ENCODE measurements at regions not wholly inside any gene's neighbourhood (a gene's known extent, or its start where the extent isn't known, plus 50 kb on each side); places are given as distances from the start of the nearest gene placed in this dataset.

DNA sequence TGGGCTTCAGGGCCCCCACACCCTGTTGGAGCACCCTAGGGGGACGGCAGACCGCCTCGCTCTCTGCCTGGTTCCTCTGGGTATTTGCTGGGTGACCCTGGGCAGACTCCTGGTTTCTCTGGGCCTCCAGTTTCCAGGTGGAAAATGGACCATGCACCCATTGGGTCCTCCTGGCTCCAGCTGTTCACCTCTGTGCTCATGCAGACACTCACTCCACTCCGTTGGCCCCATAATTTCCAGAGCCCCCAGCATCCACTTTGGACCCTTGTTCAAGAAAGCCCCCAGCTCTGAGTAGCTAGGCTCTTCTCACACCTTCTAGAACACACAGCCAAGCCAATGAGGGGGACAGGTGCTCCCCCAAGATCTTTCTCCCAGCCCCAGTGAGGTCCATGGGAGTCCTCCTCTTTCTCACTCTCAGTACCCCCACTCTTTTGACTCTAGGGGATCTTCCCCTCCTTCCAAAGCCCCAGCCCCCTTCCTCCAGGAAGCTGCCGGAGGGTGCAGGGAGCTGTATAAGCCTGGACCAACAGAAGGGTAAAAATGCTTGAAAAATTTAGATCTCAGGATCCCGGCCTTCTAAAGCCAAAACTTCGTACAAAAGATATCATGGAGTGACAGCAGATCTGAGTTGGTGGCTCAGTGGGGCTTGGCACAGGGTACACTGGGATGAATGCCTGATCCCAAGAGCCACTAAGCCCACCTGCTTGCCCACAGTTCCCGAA is 174.8 kb upstream of the RTL1 start (continued):
- TF ChIP-seq, protein P1, sequence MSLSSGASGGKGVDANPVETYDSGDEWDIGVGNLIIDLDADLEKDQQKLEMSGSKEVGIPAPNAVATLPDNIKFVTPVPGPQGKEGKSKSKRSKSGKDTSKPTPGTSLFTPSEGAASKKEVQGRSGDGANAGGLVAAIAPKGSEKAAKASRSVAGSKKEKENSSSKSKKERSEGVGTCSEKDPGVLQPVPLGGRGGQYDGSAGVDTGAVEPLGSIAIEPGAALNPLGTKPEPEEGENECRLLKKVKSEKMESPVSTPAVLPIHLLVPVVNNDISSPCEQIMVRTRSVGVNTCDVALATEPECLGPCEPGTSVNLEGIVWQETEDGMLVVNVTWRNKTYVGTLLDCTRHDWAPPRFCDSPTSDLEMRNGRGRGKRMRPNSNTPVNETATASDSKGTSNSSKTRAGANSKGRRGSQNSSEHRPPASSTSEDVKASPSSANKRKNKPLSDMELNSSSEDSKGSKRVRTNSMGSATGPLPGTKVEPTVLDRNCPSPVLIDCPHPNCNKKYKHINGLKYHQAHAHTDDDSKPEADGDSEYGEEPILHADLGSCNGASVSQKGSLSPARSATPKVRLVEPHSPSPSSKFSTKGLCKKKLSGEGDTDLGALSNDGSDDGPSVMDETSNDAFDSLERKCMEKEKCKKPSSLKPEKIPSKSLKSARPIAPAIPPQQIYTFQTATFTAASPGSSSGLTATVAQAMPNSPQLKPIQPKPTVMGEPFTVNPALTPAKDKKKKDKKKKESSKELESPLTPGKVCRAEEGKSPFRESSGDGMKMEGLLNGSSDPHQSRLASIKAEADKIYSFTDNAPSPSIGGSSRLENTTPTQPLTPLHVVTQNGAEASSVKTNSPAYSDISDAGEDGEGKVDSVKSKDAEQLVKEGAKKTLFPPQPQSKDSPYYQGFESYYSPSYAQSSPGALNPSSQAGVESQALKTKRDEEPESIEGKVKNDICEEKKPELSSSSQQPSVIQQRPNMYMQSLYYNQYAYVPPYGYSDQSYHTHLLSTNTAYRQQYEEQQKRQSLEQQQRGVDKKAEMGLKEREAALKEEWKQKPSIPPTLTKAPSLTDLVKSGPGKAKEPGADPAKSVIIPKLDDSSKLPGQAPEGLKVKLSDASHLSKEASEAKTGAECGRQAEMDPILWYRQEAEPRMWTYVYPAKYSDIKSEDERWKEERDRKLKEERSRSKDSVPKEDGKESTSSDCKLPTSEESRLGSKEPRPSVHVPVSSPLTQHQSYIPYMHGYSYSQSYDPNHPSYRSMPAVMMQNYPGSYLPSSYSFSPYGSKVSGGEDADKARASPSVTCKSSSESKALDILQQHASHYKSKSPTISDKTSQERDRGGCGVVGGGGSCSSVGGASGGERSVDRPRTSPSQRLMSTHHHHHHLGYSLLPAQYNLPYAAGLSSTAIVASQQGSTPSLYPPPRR (CRISPR knock-in tag; IDR thresholded peaks at IDR 0.05; ENCODE audit: borderline replicate concordance): no peak
- TF ChIP-seq RARG (CRISPR knock-in tag; IDR thresholded peaks at IDR 0.05; ENCODE audit: low read depth) (no peak), TEAD2 (CRISPR knock-in tag; IDR thresholded peaks at IDR 0.05) (no peak), ZFP36L2 (CRISPR knock-in tag; IDR thresholded peaks at IDR 0.05) (no peak), MEIS1 (CRISPR knock-in tag; IDR thresholded peaks at IDR 0.05; ENCODE audit: borderline replicate concordance) (no peak), EEA1 (CRISPR knock-in tag; IDR thresholded peaks at IDR 0.05; ENCODE audit: borderline replicate concordance) (no peak), XBP1 (CRISPR knock-in tag; IDR thresholded peaks at IDR 0.05) (no peak), U2AF1 (optimal IDR thresholded peaks at IDR 0.05; ENCODE audit: low read depth, low read length) (no peak), ZFP90 (CRISPR knock-in tag; IDR thresholded peaks at IDR 0.05; ENCODE audit: borderline replicate concordance) (no peak), HNRNPL (IDR thresholded peaks at IDR 0.05; ENCODE audit: low read depth, low read length) (no peak), FOXA3 (CRISPR knock-in tag; IDR thresholded peaks at IDR 0.05) (no peak), TBX3 (IDR thresholded peaks at IDR 0.05; ENCODE audit: borderline replicate concordance) (no peak)
- TF ChIP-seq, protein P2, sequence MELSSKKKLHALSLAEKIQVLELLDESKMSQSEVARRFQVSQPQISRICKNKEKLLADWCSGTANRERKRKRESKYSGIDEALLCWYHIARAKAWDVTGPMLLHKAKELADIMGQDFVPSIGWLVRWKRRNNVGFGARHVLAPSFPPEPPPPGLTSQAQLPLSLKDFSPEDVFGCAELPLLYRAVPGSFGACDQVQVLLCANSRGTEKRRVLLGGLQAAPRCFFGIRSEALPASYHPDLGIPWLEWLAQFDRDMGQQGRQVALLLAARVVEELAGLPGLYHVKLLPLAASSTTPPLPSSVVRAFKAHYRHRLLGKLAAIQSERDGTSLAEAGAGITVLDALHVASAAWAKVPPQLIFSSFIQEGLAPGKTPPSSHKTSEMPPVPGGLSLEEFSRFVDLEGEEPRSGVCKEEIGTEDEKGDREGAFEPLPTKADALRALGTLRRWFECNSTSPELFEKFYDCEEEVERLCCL (CRISPR knock-in tag; IDR thresholded peaks at IDR 0.05; ENCODE audit: borderline replicate concordance): no peak
